Heart left ventricle (tissue), 16 donors: ENCODE measurements at regions not wholly inside any gene's neighbourhood (a gene's known extent, or its start where the extent isn't known, plus 50 kb on each side); places are given as distances from the start of the nearest gene placed in this dataset.

Experiments
- ATAC-seq, 4 donors: fragments of 200-7000 bp; cut with Tn5 transposase; one replicate each; pipeline ENCODE4 v1.9.1; 2020 to 2022; ENCODE audit warnings: moderate library complexity in 4 of 4, mild to moderate bottlenecking in 3 of 4, moderate number of reproducible peaks in 1 of 4
- DNase-seq, 5 donors: peaks; one replicate each; pipeline ENCODE4 v3.0.0-alpha.2; 2020
- H3K27ac ChIP-seq, 12 donors: fragments of 200-600 bp; sonication (generic) in 4 of 12; one replicate each; pipeline versions ENCODE4 v1.5.0 to v1.8.0; 2016 to 2022; ENCODE audit warnings: mild to moderate bottlenecking in 2 of 12
- H3K27me3 ChIP-seq, 9 donors: fragments of 200-600 bp; sonication (generic) in 2 of 9; one replicate each; pipeline versions ENCODE4 v1.5.1 to v1.8.0; 2016 to 2022; ENCODE audit warnings: mild to moderate bottlenecking in 3 of 9
- H3K36me3 ChIP-seq, 9 donors: fragments of 200-600 bp; sonication (generic) in 2 of 9; one replicate each; pipeline versions ENCODE4 v1.5.0 to v1.8.0; 2018 to 2022; ENCODE audit warnings: mild to moderate bottlenecking in 2 of 9
- H3K4me1 ChIP-seq, 12 donors: fragments of 200-600 bp; sonication (generic) in 4 of 12; one replicate each; pipeline versions ENCODE4 v1.5.0 to v1.8.0; 2016 to 2022; ENCODE audit warnings: mild to moderate bottlenecking in 3 of 12
- H3K4me3 ChIP-seq, 12 donors: fragments of 200-600 bp; sonication (generic) in 4 of 12; one replicate each; pipeline versions ENCODE4 v1.5.0 to v1.8.0; 2017 to 2022; ENCODE audit warnings: mild to moderate bottlenecking in 9 of 12, moderate library complexity in 4 of 12
- H3K9me3 ChIP-seq, 12 donors: fragments of 200-600 bp; sonication (generic) in 4 of 12; one replicate each; pipeline versions ENCODE4 v1.5.0 to v1.8.0; 2016 to 2022; ENCODE audit warnings: mild to moderate bottlenecking in 1 of 12
- CTCF ChIP-seq, 12 donors: fragments of 200-600 bp; sonication (generic) in 4 of 12; IDR thresholded peaks; one replicate each; pipeline versions ENCODE4 v1.5.0 to v1.8.0; 2018 to 2022; ENCODE audit warnings: antibody characterized with exemption in 12 of 12, mild to moderate bottlenecking in 5 of 12
- POLR2A ChIP-seq, 2 donors: fragments of 450-650 bp; IDR thresholded peaks; one replicate each; pipeline ENCODE4 v1.6.1; 2017; ENCODE audit warnings: antibody characterized with exemption in 2 of 2, mild to moderate bottlenecking in 2 of 2, moderate library complexity in 2 of 2
- WGBS, 4 donors: extraction: QIAGEN DNeasy Blood & Tissue Kit in 2 of 4; methylation state at CpG; one replicate each; pipeline versions ENCODE4 v1.1.5 to v1.1.7; 2013 to 2018; 5-methylcytosine and 5-hydroxymethylcytosine counted together
- intact Hi-C, 10 donors: fragments of 100-400 bp; cut with DNase I; formaldehyde crosslinking; loops; one replicate each; pipeline versions ENCODE4 v1.11.1 to v1.14.2; 2022
- donor health status: ischemic (EF 13 %, LVEDD 7.1; RV severe dilation, severe dysfunction).
- donor health status: healthy with polysubstance abuse.
- donor health status: DM: no; HTN: yes; CAD: no.
- donor health status: DM: no; HTN: no; CAD: no.
- donor health status: ischemic (EF 25% LVEDD 6.9; RV normal size, moderate dysfunction).
- donor health status: ischemic (EF 25% LVEDD 5.7; RV mildly dilated, moderate dysfunction).
- donor health status: healthy.
- donor health status: DM: yes; HTN: yes; CAD: no.
- donor health status: ischemic (EF 35%, LVEDD 5.7; RV mildly dilated, moderate dysfunction).
- donor health status: nonischemic (EF 11% LVEDD 7.7; RV severe dilation, severe dysfunction).
- donor health status: DM: yes; HTN: yes; CAD: no.
- donor health status: PGD.
- donor health status: ischemic (EF 29% LVEDD 5.4; RV normal size, mild dysfunction).
- donor health status: nonischemic (EF 23%, LVEDD 6.1; RV moderate dilation, normal function).

- no peak for ATAC-seq
- H3K4me3 ChIP-seq, result no peak overlapping the region
- intact Hi-C loops, result no loop called here
- no peaks in the 10 kb centered on the region for H3K27me3 ChIP-seq
- 45 to 73% (median 64%) methylated on average over 1 of the region's 1 CpG for WGBS, 4 donors
- no peaks in the 10 kb centered on the region for H3K36me3 ChIP-seq
- DNase-seq, result no peak
- H3K27ac ChIP-seq, result no peak overlapping the region
- H3K4me1 ChIP-seq, result no peaks in the 10 kb centered on the region
- TF ChIP-seq POLR2A (IDR thresholded peaks at IDR 0.05) (no peak), CTCF (IDR thresholded peaks at IDR 0.05) (no peak)
- H3K9me3 ChIP-seq, result peaks cover 0 to 7% (median 0%) of the 10 kb centered on the region in 12 donors
Measured at GRCh38 chr3:74538669-74539068, 75.8 kb downstream of the CNTN3 start.

- Histone ChIP-seq H3K27ac (no peak overlapping the region), H3K9me3 (peaks cover 0 to 7% (median 0%) of the 10 kb centered on the region in 12 donors), H3K27me3 (no peaks in the 10 kb centered on the region), H3K36me3 (no peaks in the 10 kb centered on the region), H3K4me1 (no peaks in the 10 kb centered on the region), H3K4me3 (no peak overlapping the region)
- WGBS, 4 donors, result 79 to 93% (median 87%) methylated on average over 2 of the region's 2 CpGs
- TF ChIP-seq CTCF (IDR thresholded peaks at IDR 0.05), result no peak
- no peak for ATAC-seq
- no peak for DNase-seq
- intact Hi-C loops, result no loop called here
Measured at GRCh38 chr3:74537857-74538256, 76.6 kb downstream of the CNTN3 start.

GRCh38 chr3:74537164-74537563 lies 77.3 kb downstream of the CNTN3 start:
- Histone ChIP-seq H3K36me3 (no peaks in the 10 kb centered on the region), H3K4me1 (no peaks in the 10 kb centered on the region), H3K9me3 (peaks cover 0 to 7% (median 0%) of the 10 kb centered on the region in 12 donors), H3K4me3 (no peak overlapping the region), H3K27ac (no peak overlapping the region), H3K27me3 (no peaks in the 10 kb centered on the region)
- peak in 1 of 5 donors; percentile 38 for DNase-seq
- TF ChIP-seq POLR2A (IDR thresholded peaks at IDR 0.05) (no peak), CTCF (IDR thresholded peaks at IDR 0.05) (no peak)
- peak in 1 of 4 donors; percentile 29 for ATAC-seq
- intact Hi-C loops, result no loop called here
- 54 to 69% (median 62%) methylated on average over 4 of the region's 4 CpGs for WGBS, 4 donors

- no peak overlapping the region for H3K4me3 ChIP-seq
- intact Hi-C loops, result no loop called here
- DNase-seq, result no peak
- no peak overlapping the region for H3K27ac ChIP-seq
- no peaks in the 10 kb centered on the region for H3K36me3 ChIP-seq
- H3K9me3 ChIP-seq, result peaks cover 0 to 7% (median 0%) of the 10 kb centered on the region in 12 donors
- H3K4me1 ChIP-seq, result no peaks in the 10 kb centered on the region
- WGBS, 4 donors, result 46 to 57% (median 52%) methylated on average over 3 of the region's 3 CpGs
- no peaks in the 10 kb centered on the region for H3K27me3 ChIP-seq
- no peak for TF ChIP-seq CTCF (IDR thresholded peaks at IDR 0.05)
- TF ChIP-seq POLR2A (IDR thresholded peaks at IDR 0.05), result no peak
- ATAC-seq, result no peak
Measured at GRCh38 chr3:74535281-74535680, 79.2 kb downstream of the CNTN3 start.
